ENCODE measurements at regions not wholly inside any gene's neighbourhood (a gene's known extent, or its start where the extent isn't known, plus 50 kb on each side); places are given as distances from the start of the nearest gene placed in this dataset.

- ATAC-seq (ENCODE audit: low FRiP score) (no peak), DNase-seq (ENCODE audit: low spot score) (no peak)
- no peak for TF ChIP-seq CTCF (IDR thresholded peaks at IDR 0.05)
Observed at GRCh38 chr2:145682546-145683157, 1162.7 kb upstream of the ZEB2 start.

- TF ChIP-seq CTCF (IDR thresholded peaks at IDR 0.05) = no peak
- DNase-seq (ENCODE audit: low spot score) (no peak), ATAC-seq (ENCODE audit: low FRiP score) (no peak)
Observed at GRCh38 chr2:145680276-145680675, 1160.4 kb upstream of the ZEB2 start.

- ATAC-seq (ENCODE audit: low FRiP score) (no peak), DNase-seq (ENCODE audit: low spot score) (no peak)
- no peak for TF ChIP-seq CTCF (IDR thresholded peaks at IDR 0.05)
Observed at GRCh38 chr2:145677371-145677770, 1157.5 kb upstream of the ZEB2 start.

GRCh38 chr2:145674705-145675104 lies 1154.8 kb upstream of the ZEB2 start:
- ATAC-seq (ENCODE audit: low FRiP score) = no peak
- TF ChIP-seq CTCF (IDR thresholded peaks at IDR 0.05) = no peak
- no peak for DNase-seq (ENCODE audit: low spot score)

- ATAC-seq (ENCODE audit: low FRiP score) (no peak), DNase-seq (ENCODE audit: low spot score) (no peak)
- no peak for TF ChIP-seq CTCF (IDR thresholded peaks at IDR 0.05)
Observed at GRCh38 chr2:145669301-145669700, 1149.4 kb upstream of the ZEB2 start.

- TF ChIP-seq CTCF (IDR thresholded peaks at IDR 0.05) = no peak
- no peak for ATAC-seq (ENCODE audit: low FRiP score)
- no peak for DNase-seq (ENCODE audit: low spot score)
Observed at GRCh38 chr2:145666552-145666951, 1146.6 kb upstream of the ZEB2 start.

- no peak for TF ChIP-seq CTCF (IDR thresholded peaks at IDR 0.05)
- DNase-seq (ENCODE audit: low spot score) (no peak), ATAC-seq (ENCODE audit: low FRiP score) (no peak)
Observed at GRCh38 chr2:145657265-145657664, 1137.3 kb upstream of the ZEB2 start.

Data from omental fat pad (tissue), 3 donors.